AG04450 (cell line): ENCODE measurements at regions not wholly inside any gene's neighbourhood (a gene's known extent, or its start where the extent isn't known, plus 50 kb on each side); places are given as distances from the start of the nearest gene placed in this dataset.
A peak's percentile ranks its signal among the peaks of the same experiment; 100 is the strongest.

Source experiments
- CTCF ChIA-PET: fragments of 300-600, 350-600 bp; formaldehyde crosslinking; extraction: SDS; loops from one replicate; lab custom pipeline; 2022; ENCODE audit warnings: antibody characterized with exemption, inconsistent platforms; lab: Charles Lee
- POLR2A ChIA-PET: fragments of 350-600 bp; formaldehyde crosslinking; extraction: SDS; loops from one replicate; lab custom pipeline; 2021; ENCODE audit warnings: antibody characterized with exemption, inconsistent platforms; lab: Yijun Ruan, JAX
- DNase-seq: peaks from one replicate; pipeline ENCODE4 v3.0.0-alpha.2; 2011; ENCODE audit warnings: low read depth, low spot score
- H3K27ac ChIP-seq: one replicate; pipeline ENCODE4 v1.5.1; 2012; ENCODE audit warnings: low read depth, low read length, control low read depth
- H3K27me3 ChIP-seq: one replicate; pipeline ENCODE4 v1.6.0; 2012; ENCODE audit warnings: low read length; ENCODE audit not compliant: control insufficient read depth, insufficient read depth
- H3K4me3 ChIP-seq: 2 replicates; pipeline ENCODE4 v1.5.1; 2011; ENCODE audit warnings: mild to moderate bottlenecking, low read depth, low read length, control low read depth
- H3K9me3 ChIP-seq: 2 replicates; pipeline ENCODE4 v1.5.1; 2012; ENCODE audit warnings: low read length; ENCODE audit not compliant: control insufficient read depth, insufficient read depth
- CTCF ChIP-seq: IDR thresholded peaks from 2 replicates; pipeline ENCODE4 v1.5.1; 2011; ENCODE audit warnings: low read depth, low read length, control low read depth, inconsistent platforms

GRCh38 chr18:76258209-76258608, 236.8 kb downstream of the ZNF516 start:
- Histone ChIP-seq H3K27me3 (peaks cover 5% of the 10 kb centered on the region), H3K9me3 (no peaks in the 10 kb centered on the region), H3K4me3 (no peak overlapping the region), H3K27ac (no peak overlapping the region)
- POLR2A ChIA-PET: no interaction called here
- no peak for TF ChIP-seq CTCF
- DNase-seq: no peak
- CTCF ChIA-PET: interaction anchor here (0.6 to 1.8 kb wide), 7 partner anchors 8 to 1867 kb away, joined by 3 to 10 read pairs (median 4); no protein-coding TSS in a partner anchor

- Histone ChIP-seq H3K27me3 (peaks cover 4% of the 10 kb centered on the region), H3K27ac (no peak overlapping the region), H3K4me3 (no peak overlapping the region), H3K9me3 (no peaks in the 10 kb centered on the region)
- TF ChIP-seq CTCF: no peak
- no peak for DNase-seq
- POLR2A ChIA-PET: no interaction called here
- CTCF ChIA-PET: interaction anchor here (0.6 to 0.7 kb wide), 2 partner anchors 434 to 455 kb away, joined by 3 read pairs; no protein-coding TSS in a partner anchor
These were observed 239.9 kb downstream of the ZNF516 start for GRCh38 chr18:76255070-76255683.

GRCh38 chr18:76252880-76253279, 242.2 kb downstream of the ZNF516 start:
- H3K27ac ChIP-seq: no peak overlapping the region
- H3K27me3 ChIP-seq: no peaks in the 10 kb centered on the region
- no peak for DNase-seq
- ChIA-PET CTCF (interaction anchor here (0.6 to 1.2 kb wide), 2 partner anchors 88 to 1701 kb away, joined by 3 to 5 read pairs; no protein-coding TSS in a partner anchor), POLR2A (no interaction called here)
- no peaks in the 10 kb centered on the region for H3K9me3 ChIP-seq
- H3K4me3 ChIP-seq: no peak overlapping the region
- peak; percentile 46 for TF ChIP-seq CTCF

GRCh38 chr18:76252139-76252538, 242.9 kb downstream of the ZNF516 start:
- no peaks in the 10 kb centered on the region for H3K9me3 ChIP-seq
- ChIA-PET CTCF (interaction anchor here (1.2 kb wide), 1 partner anchor 87 kb away, joined by 3 read pairs; no protein-coding TSS in a partner anchor), POLR2A (no interaction called here)
- H3K4me3 ChIP-seq: no peak overlapping the region
- no peaks in the 10 kb centered on the region for H3K27me3 ChIP-seq
- no peak overlapping the region for H3K27ac ChIP-seq
- TF ChIP-seq CTCF: no peak
- no peak for DNase-seq

- no peaks in the 10 kb centered on the region for H3K27me3 ChIP-seq
- ChIA-PET POLR2A (no interaction called here), CTCF (no interaction called here)
- H3K27ac ChIP-seq: no peak overlapping the region
- no peaks in the 10 kb centered on the region for H3K9me3 ChIP-seq
- DNase-seq: no peak
- H3K4me3 ChIP-seq: no peak overlapping the region
- no peak for TF ChIP-seq CTCF
These were observed 243.4 kb downstream of the ZNF516 start for GRCh38 chr18:76251691-76252090.
